ENCODE measurements at regions not wholly inside any gene's neighbourhood (a gene's known extent, or its start where the extent isn't known, plus 50 kb on each side); places are given as distances from the start of the nearest gene placed in this dataset.
"Not testable (repeated sequence)": the region's sequence is repeated elsewhere in the genome, so short reads cannot be mapped to it uniquely, and the experiment has no call there.

DNA sequence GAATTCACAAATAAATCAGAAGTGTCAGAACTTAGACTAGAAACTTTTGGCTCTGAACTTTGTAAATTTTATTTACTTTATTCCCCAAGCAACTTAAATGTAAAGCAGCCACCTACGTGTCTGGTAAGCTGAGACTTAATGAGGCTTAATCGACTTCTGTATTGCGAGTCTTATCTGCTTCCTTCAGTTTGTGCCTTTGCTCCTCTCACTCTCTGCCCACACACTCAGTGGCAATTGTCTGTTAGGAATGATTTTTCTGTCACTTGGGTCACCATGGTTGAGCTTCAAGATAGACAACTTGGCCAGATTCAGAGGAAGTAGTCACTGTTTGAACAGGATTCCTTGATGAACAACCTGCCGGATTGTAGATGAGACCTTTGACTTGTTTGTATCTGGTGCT is 691.4 kb upstream of the FSHR start:
- Histone ChIP-seq H3K4me3 (ENCODE audit: low read depth, low read length) (no peak overlapping the region), H3K27me3 (ENCODE audit: control insufficient read depth, insufficient read depth, low read length) (no peaks in the 10 kb centered on the region), H3K36me3 (ENCODE audit: control insufficient read depth, insufficient read depth, low read length) (no peaks in the 10 kb centered on the region)
- no peak for DNase-seq (ENCODE audit: low read depth)
- TF ChIP-seq, protein P1, sequence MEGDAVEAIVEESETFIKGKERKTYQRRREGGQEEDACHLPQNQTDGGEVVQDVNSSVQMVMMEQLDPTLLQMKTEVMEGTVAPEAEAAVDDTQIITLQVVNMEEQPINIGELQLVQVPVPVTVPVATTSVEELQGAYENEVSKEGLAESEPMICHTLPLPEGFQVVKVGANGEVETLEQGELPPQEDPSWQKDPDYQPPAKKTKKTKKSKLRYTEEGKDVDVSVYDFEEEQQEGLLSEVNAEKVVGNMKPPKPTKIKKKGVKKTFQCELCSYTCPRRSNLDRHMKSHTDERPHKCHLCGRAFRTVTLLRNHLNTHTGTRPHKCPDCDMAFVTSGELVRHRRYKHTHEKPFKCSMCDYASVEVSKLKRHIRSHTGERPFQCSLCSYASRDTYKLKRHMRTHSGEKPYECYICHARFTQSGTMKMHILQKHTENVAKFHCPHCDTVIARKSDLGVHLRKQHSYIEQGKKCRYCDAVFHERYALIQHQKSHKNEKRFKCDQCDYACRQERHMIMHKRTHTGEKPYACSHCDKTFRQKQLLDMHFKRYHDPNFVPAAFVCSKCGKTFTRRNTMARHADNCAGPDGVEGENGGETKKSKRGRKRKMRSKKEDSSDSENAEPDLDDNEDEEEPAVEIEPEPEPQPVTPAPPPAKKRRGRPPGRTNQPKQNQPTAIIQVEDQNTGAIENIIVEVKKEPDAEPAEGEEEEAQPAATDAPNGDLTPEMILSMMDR (IDR thresholded peaks at IDR 0.05; ENCODE audit: insufficient read depth, low read length, poor library complexity, severe bottlenecking), result no peak

- no peaks in the 10 kb centered on the region for H3K27me3 ChIP-seq (ENCODE audit: control insufficient read depth, insufficient read depth, low read length)
- no peak overlapping the region for H3K4me3 ChIP-seq (ENCODE audit: low read depth, low read length)
- DNase-seq (ENCODE audit: low read depth), result no peak
- H3K36me3 ChIP-seq (ENCODE audit: control insufficient read depth, insufficient read depth, low read length), result no peaks in the 10 kb centered on the region
- TF ChIP-seq, protein P1 (IDR thresholded peaks at IDR 0.05; ENCODE audit: insufficient read depth, low read length, poor library complexity, severe bottlenecking), result no peak
These were observed 690.7 kb upstream of the FSHR start for GRCh38 chr2:49845021-49845420.

DNA sequence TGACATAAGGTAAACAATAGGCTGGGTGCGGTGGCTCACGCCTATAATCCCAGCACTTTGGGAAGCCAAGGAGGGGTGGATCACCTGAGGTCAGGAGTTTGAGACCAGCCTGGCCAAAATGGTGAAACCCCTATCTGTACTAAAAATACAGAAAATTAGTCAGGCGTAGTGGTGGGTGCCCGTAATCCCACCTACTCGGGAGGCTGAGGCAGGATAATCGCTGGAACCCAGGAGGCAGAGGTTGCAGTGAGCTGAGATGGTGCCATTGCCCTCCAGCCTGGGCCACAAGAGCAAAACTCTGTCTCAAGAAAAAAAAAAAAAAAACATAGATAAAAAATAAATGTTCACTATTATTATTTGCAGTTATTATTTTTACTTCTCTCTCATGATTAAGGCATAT is 689.8 kb upstream of the FSHR start:
- not testable (repeated sequence) for H3K4me3 ChIP-seq (ENCODE audit: low read depth, low read length); H3K27me3 ChIP-seq (ENCODE audit: control insufficient read depth, insufficient read depth, low read length); H3K36me3 ChIP-seq (ENCODE audit: control insufficient read depth, insufficient read depth, low read length); DNase-seq (ENCODE audit: low read depth)

GRCh38 chr2:49843314-49843713 is 689.0 kb upstream of the FSHR start:
- no peak overlapping the region for H3K4me3 ChIP-seq (ENCODE audit: low read depth, low read length)
- no peaks in the 10 kb centered on the region for H3K27me3 ChIP-seq (ENCODE audit: control insufficient read depth, insufficient read depth, low read length)
- TF ChIP-seq, protein P1 (IDR thresholded peaks at IDR 0.05; ENCODE audit: insufficient read depth, low read length, poor library complexity, severe bottlenecking), result no peak
- no peak for DNase-seq (ENCODE audit: low read depth)
- no peaks in the 10 kb centered on the region for H3K36me3 ChIP-seq (ENCODE audit: control insufficient read depth, insufficient read depth, low read length)

DNA sequence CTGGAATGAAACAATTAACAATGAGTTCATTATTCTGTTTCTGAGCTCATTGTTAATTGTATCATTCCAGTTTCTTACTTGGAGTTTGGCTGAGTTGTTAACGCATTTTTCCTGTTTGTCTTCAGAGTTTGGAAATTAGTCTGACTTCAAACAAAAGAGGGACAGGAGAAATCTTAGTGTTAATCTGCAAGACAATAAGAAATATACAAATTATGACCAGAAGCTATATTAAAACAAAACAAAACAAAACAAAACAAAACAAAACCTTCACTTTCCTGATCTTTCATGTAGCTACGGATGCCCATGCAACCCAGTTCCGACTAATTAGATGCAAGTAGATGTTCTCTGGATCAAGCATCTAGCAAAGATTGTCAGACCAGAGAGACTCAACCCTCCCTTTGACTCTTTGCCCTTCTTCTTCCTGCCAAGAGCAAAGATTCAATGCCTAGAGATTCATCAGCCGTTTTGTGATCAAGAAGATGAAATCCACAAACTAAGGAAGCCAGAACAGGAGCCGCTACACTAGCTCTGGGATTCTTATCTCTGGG is 686.2 kb upstream of the FSHR start:
- no peak overlapping the region for H3K4me3 ChIP-seq (ENCODE audit: low read depth, low read length)

GRCh38 chr2:49839818-49840217 is 685.5 kb upstream of the FSHR start:
- TF ChIP-seq, protein P1 (IDR thresholded peaks at IDR 0.05; ENCODE audit: insufficient read depth, low read length, poor library complexity, severe bottlenecking), result no peak
- DNase-seq (ENCODE audit: low read depth), result no peak
- Histone ChIP-seq H3K4me3 (ENCODE audit: low read depth, low read length) (no peak overlapping the region), H3K27me3 (ENCODE audit: control insufficient read depth, insufficient read depth, low read length) (no peaks in the 10 kb centered on the region), H3K36me3 (ENCODE audit: control insufficient read depth, insufficient read depth, low read length) (no peaks in the 10 kb centered on the region)

More for the DNA sequence above, 686.2 kb upstream of the FSHR start:
- DNase-seq (ENCODE audit: low read depth), result no peak
- TF ChIP-seq, protein P1 (IDR thresholded peaks at IDR 0.05; ENCODE audit: insufficient read depth, low read length, poor library complexity, severe bottlenecking), result no peak
- no peaks in the 10 kb centered on the region for H3K36me3 ChIP-seq (ENCODE audit: control insufficient read depth, insufficient read depth, low read length)
- H3K27me3 ChIP-seq (ENCODE audit: control insufficient read depth, insufficient read depth, low read length), result no peaks in the 10 kb centered on the region

All from kidney epithelial cell (primary cell).